HG03196 (cell line): ENCODE measurements at regions not wholly inside any gene's neighbourhood (a gene's known extent, or its start where the extent isn't known, plus 50 kb on each side); places are given as distances from the start of the nearest gene placed in this dataset.
"Not testable (repeated sequence)": the region's sequence is repeated elsewhere in the genome, so short reads cannot be mapped to it uniquely, and the experiment has no call there.

Source experiments
- ATAC-seq: cut with Tn5 transposase; IDR thresholded peaks from one replicate; pipeline ENCODE4 v1.9.1; 2021; ENCODE audit not compliant: unreplicated experiment

- no peak for ATAC-seq
These were observed 56.3 kb upstream of the SPEF2 start for GRCh38 chr5:35561396-35561795.

GRCh38 chr5:35557748-35558147 is 59.9 kb upstream of the SPEF2 start:
- no peak for ATAC-seq

GRCh38 chr5:35557199-35557598 is 60.5 kb upstream of the SPEF2 start:
- no peak for ATAC-seq

GRCh38 chr5:35554016-35554415 is 63.6 kb upstream of the SPEF2 start:
- ATAC-seq: no peak

GRCh38 chr5:35545190-35545589 is 72.5 kb upstream of the SPEF2 start:
- no peak for ATAC-seq

GRCh38 chr5:35543408-35543807 is 74.3 kb upstream of the SPEF2 start:
- no peak for ATAC-seq

GRCh38 chr5:35540002-35540401 is 77.7 kb upstream of the SPEF2 start:
- no peak for ATAC-seq

GRCh38 chr5:35538198-35538931 is 79.3 kb upstream of the SPEF2 start:
- ATAC-seq: no peak

GRCh38 chr5:35533156-35533555 is 84.5 kb upstream of the SPEF2 start:
- ATAC-seq: no peak

- ATAC-seq: not testable (repeated sequence)
These were observed 86.1 kb upstream of the SPEF2 start for GRCh38 chr5:35531553-35531952.

GRCh38 chr5:35518104-35518503 is 99.6 kb upstream of the SPEF2 start:
- ATAC-seq: peak; percentile 98

GRCh38 chr5:35516271-35516670 is 101.4 kb upstream of the SPEF2 start:
- ATAC-seq: no peak

GRCh38 chr5:35513612-35514011 is 104.1 kb upstream of the SPEF2 start:
- no peak for ATAC-seq

- ATAC-seq: no peak
These were observed 115.5 kb upstream of the SPEF2 start for GRCh38 chr5:35502206-35502605.

- ATAC-seq: no peak
These were observed 128.9 kb upstream of the SPEF2 start for GRCh38 chr5:35488791-35489190.

GRCh38 chr5:35488055-35488454 is 129.6 kb upstream of the SPEF2 start:
- no peak for ATAC-seq

- no peak for ATAC-seq
These were observed 130.2 kb upstream of the SPEF2 start for GRCh38 chr5:35487233-35488025.

- ATAC-seq: no peak
These were observed 132.2 kb upstream of the SPEF2 start for GRCh38 chr5:35485487-35485886.

GRCh38 chr5:35484241-35484640 is 133.4 kb upstream of the SPEF2 start:
- ATAC-seq: peak; percentile 50

GRCh38 chr5:35483780-35484179 is 133.9 kb upstream of the SPEF2 start:
- ATAC-seq: no peak

GRCh38 chr5:35483191-35483590 is 134.5 kb upstream of the SPEF2 start:
- no peak for ATAC-seq

- no peak for ATAC-seq
These were observed 135.4 kb upstream of the SPEF2 start for GRCh38 chr5:35482167-35482755.
